ENCODE measurements at regions not wholly inside any gene's neighbourhood (a gene's known extent, or its start where the extent isn't known, plus 50 kb on each side); places are given as distances from the start of the nearest gene placed in this dataset.

DNA sequence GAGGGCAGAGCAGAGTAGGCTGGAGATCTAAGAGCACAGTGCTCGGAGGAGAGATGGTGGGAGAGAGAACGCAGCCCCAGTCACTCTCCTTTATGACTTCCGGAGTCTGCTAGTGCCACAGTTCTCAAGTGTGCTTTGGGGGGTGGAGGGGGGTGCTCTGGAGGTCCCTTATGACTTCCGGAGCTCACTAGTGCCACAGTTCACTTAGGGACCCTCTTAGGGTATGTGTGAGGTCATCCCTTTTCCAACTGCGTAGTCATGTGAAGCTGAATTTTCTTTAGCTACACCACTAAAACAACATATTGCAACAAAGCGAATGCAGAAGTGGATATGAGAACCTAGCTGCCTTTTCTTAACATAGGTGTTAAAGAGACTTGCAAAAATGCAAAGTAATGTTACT, 153.7 kb upstream of the KCTD1 start:
- no peaks in the 10 kb centered on the region for H3K36me3 ChIP-seq
- H3K4me3 ChIP-seq: no peak overlapping the region
- no peaks in the 10 kb centered on the region for H3K9me3 ChIP-seq
- DNase-seq: no peak
- no peak overlapping the region for H3K27ac ChIP-seq
- H3K27me3 ChIP-seq: no peaks in the 10 kb centered on the region
- intact Hi-C loops (cut with DNase I): no loop called here
- no peak for TF ChIP-seq POLR2AphosphoS5 (IDR thresholded peaks at IDR 0.05)
- TF ChIP-seq POLR2A (IDR thresholded peaks at IDR 0.05): no peak
- no peak for TF ChIP-seq EP300 (IDR thresholded peaks at IDR 0.05)
- TF ChIP-seq, protein P1, sequence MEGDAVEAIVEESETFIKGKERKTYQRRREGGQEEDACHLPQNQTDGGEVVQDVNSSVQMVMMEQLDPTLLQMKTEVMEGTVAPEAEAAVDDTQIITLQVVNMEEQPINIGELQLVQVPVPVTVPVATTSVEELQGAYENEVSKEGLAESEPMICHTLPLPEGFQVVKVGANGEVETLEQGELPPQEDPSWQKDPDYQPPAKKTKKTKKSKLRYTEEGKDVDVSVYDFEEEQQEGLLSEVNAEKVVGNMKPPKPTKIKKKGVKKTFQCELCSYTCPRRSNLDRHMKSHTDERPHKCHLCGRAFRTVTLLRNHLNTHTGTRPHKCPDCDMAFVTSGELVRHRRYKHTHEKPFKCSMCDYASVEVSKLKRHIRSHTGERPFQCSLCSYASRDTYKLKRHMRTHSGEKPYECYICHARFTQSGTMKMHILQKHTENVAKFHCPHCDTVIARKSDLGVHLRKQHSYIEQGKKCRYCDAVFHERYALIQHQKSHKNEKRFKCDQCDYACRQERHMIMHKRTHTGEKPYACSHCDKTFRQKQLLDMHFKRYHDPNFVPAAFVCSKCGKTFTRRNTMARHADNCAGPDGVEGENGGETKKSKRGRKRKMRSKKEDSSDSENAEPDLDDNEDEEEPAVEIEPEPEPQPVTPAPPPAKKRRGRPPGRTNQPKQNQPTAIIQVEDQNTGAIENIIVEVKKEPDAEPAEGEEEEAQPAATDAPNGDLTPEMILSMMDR (IDR thresholded peaks at IDR 0.05): no peak
- WGBS, 2 donors: 47 to 84% methylated on average over 6 of the region's 6 CpGs
- H3K4me1 ChIP-seq: no peaks in the 10 kb centered on the region

DNA sequence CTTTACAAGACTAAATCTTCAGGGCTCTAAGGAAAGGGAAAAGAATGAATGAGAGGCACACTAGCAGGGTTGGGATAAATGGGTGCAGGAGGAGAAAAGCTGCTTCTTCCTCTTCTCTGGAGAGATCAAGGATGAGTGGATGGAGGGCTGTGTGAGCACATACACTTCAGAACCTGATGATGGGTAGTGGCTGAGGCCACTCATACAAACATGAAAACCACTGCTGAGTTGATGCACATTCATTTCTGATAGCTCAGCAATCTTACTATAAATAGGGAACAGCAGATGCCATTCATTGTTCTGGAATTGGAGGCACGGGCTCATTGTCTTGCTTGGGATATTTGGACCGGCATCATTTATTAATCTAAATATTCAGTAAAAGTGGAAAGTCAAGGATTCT, 152.4 kb upstream of the KCTD1 start:
- H3K9me3 ChIP-seq: no peaks in the 10 kb centered on the region
- no peak for DNase-seq
- intact Hi-C loops (cut with DNase I): no loop called here
- no peak overlapping the region for H3K4me3 ChIP-seq
- H3K4me1 ChIP-seq: no peaks in the 10 kb centered on the region
- no peaks in the 10 kb centered on the region for H3K27me3 ChIP-seq
- H3K27ac ChIP-seq: no peak overlapping the region
- TF ChIP-seq POLR2AphosphoS5 (IDR thresholded peaks at IDR 0.05) (no peak), EP300 (IDR thresholded peaks at IDR 0.05) (no peak), POLR2A (IDR thresholded peaks at IDR 0.05) (no peak)
- TF ChIP-seq, protein P1 (IDR thresholded peaks at IDR 0.05): no peak
- 96% methylated on average over 2 of the region's 2 CpGs for WGBS, 2 donors
- no peaks in the 10 kb centered on the region for H3K36me3 ChIP-seq

DNA sequence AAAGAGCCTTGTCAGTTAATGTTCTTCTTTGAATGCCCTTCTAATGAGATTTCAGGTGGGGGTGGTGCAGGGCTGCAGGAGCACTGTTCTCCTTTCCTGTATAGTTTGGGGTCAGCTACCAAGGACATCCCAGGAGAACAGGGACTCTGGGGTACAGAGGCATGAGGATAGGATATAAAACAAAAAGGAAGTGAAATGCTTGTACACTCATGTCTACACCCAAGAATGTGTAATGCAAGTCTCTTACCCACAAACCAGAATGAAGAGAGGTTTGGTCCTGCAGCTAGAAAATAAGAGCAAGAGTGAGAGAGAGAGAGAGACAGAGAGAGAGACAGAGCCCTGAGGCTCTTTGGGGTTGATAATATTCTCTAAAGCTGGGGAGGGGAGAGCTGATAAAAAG, 151.8 kb upstream of the KCTD1 start:
- no peaks in the 10 kb centered on the region for H3K9me3 ChIP-seq
- H3K27me3 ChIP-seq: no peaks in the 10 kb centered on the region
- H3K4me3 ChIP-seq: no peak overlapping the region
- TF ChIP-seq EP300 (IDR thresholded peaks at IDR 0.05) (no peak), POLR2A (IDR thresholded peaks at IDR 0.05) (no peak), POLR2AphosphoS5 (IDR thresholded peaks at IDR 0.05) (no peak)
- TF ChIP-seq, protein P1 (IDR thresholded peaks at IDR 0.05): no peak
- H3K27ac ChIP-seq: no peak overlapping the region
- DNase-seq: no peak
- intact Hi-C loops (cut with DNase I): no loop called here
- no peaks in the 10 kb centered on the region for H3K36me3 ChIP-seq
- H3K4me1 ChIP-seq: no peaks in the 10 kb centered on the region

DNA sequence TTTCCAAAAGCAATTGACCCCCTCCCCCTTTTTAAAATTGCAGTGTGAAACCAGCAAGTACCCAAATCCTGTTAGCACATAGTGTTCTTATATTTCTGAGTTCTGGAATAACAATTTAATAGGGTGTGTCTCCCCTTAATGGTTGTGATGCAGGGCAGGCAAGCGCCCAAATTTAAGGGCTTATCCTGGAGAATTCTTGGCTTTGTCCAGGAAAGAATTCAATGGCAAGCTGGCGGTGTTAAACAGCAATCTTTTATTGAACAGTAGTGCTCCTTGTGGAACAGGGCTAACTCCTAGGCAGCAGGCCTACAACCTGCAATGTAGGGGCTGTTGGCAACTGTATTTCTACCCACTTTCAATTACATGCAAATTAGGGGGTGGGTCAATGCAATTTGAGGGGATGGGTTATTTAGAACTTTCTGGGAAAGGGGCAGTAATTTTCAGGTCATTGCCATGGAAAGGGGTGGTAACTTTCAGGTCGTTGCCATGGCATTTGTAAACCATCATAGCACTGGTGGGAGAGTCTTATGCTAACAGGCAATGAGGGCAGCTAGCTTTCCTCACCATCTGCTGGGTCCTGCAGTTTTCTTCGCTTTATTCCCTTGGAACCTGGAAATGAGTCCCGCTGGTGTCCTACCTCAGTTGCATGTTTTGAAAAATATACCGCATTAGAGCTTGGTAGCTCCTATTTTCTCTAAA, 149.0 kb upstream of the KCTD1 start:
- TF ChIP-seq, protein P1 (IDR thresholded peaks at IDR 0.05): no peak
- no peak for TF ChIP-seq POLR2A (IDR thresholded peaks at IDR 0.05)
- no peak for TF ChIP-seq POLR2AphosphoS5 (IDR thresholded peaks at IDR 0.05)
- TF ChIP-seq EP300 (IDR thresholded peaks at IDR 0.05): no peak
- H3K9me3 ChIP-seq: no peaks in the 10 kb centered on the region
- H3K27me3 ChIP-seq: no peaks in the 10 kb centered on the region
- H3K4me3 ChIP-seq: no peak overlapping the region
- WGBS, 2 donors: 82 to 87% methylated on average over 6 of the region's 6 CpGs
- DNase-seq: no peak
- no peak overlapping the region for H3K27ac ChIP-seq
- H3K36me3 ChIP-seq: no peaks in the 10 kb centered on the region
- intact Hi-C loops (cut with DNase I): no loop called here
- no peaks in the 10 kb centered on the region for H3K4me1 ChIP-seq

DNA sequence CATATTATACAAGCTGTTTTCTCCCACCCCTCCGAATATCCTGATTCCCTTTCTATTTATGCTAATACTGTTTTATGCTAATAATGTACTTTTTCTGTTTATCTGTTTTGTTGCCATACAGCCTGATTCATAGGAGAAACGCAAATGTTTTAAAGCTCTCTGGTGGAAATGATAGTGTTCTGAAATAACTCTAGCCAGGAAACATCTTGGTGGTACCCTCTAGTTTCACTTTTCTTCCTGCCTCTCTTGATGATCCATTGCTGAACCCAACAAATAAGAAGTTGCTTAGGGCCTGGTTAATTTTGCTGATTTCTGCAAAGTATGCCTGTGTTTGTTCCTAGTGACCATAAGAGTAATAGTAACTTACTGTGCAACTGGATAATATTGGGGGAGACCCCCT, 148.4 kb upstream of the KCTD1 start:
- intact Hi-C loops (cut with DNase I): no loop called here
- Histone ChIP-seq H3K27ac (no peak overlapping the region), H3K9me3 (no peaks in the 10 kb centered on the region), H3K27me3 (no peaks in the 10 kb centered on the region), H3K4me3 (no peak overlapping the region), H3K4me1 (no peaks in the 10 kb centered on the region), H3K36me3 (no peaks in the 10 kb centered on the region)
- WGBS, 2 donors: 36 to 39% methylated on average over 2 of the region's 2 CpGs
- TF ChIP-seq POLR2AphosphoS5 (IDR thresholded peaks at IDR 0.05): no peak
- no peak for TF ChIP-seq POLR2A (IDR thresholded peaks at IDR 0.05)
- no peak for TF ChIP-seq EP300 (IDR thresholded peaks at IDR 0.05)
- TF ChIP-seq, protein P1 (IDR thresholded peaks at IDR 0.05): no peak
- DNase-seq: no peak

Measured in sigmoid colon (tissue), 6 donors.